Neural progenitor cell (in vitro differentiated cells): ENCODE measurements at regions not wholly inside any gene's neighbourhood (a gene's known extent, or its start where the extent isn't known, plus 50 kb on each side); places are given as distances from the start of the nearest gene placed in this dataset.

Experiments used
- DNase-seq: peaks from one replicate; pipeline ENCODE4 v3.0.0-alpha.2; 2016; ENCODE audit warnings: low spot score
- H2AFZ ChIP-seq: fragments of 200-600 bp; sonication (generic); replicated peaks from 2 replicates; pipeline ENCODE4 v1.6.1; 2016; ENCODE audit warnings: antibody characterized with exemption
- H3F3A ChIP-seq: fragments of 200-600 bp; sonication (generic); 2 replicates; pipeline ENCODE4 v1.6.1; 2016; ENCODE audit warnings: antibody characterized with exemption, low read depth
- H3K27ac ChIP-seq: fragments of 200-600 bp; sonication (generic); 2 replicates; pipeline ENCODE4 v1.5.1; 2016; ENCODE audit warnings: mild to moderate bottlenecking
- H3K27me3 ChIP-seq: fragments of 200-600 bp; sonication (generic); 2 replicates; pipeline ENCODE4 v1.6.1; 2016; ENCODE audit warnings: mild to moderate bottlenecking, moderate library complexity
- H3K36me3 ChIP-seq: fragments of 200-600 bp; sonication (generic); 2 replicates; pipeline ENCODE4 v1.5.1; 2016
- H3K4me1 ChIP-seq: fragments of 200-600 bp; sonication (generic); 2 replicates; pipeline ENCODE4 v1.6.1; 2016; ENCODE audit warnings: mixed run types
- H3K4me2 ChIP-seq: fragments of 200-600 bp; sonication (generic); 2 replicates; pipeline ENCODE4 v1.6.1; 2016
- H3K4me3 ChIP-seq: fragments of 200-600 bp; sonication (generic); 2 replicates; pipeline ENCODE4 v1.5.1; 2016
- H3K79me2 ChIP-seq: fragments of 200-600 bp; sonication (generic); 2 replicates; pipeline ENCODE4 v1.6.1; 2016; ENCODE audit warnings: low read depth
- H3K9ac ChIP-seq: fragments of 200-600 bp; sonication (generic); 2 replicates; pipeline ENCODE4 v1.6.1; 2016
- H3K9me3 ChIP-seq: fragments of 200-600 bp; sonication (generic); 2 replicates; pipeline ENCODE4 v1.5.1; 2016; ENCODE audit warnings: low read depth
- H4K20me1 ChIP-seq: fragments of 200-600 bp; sonication (generic); 2 replicates; pipeline ENCODE4 v1.6.1; 2016; ENCODE audit warnings: low read depth
- H3K27ac Mint-ChIP-seq: 3 replicates; pipeline ENCODE4 v1.8.0; 2021; ENCODE audit warnings: mixed read lengths
- H3K27me3 Mint-ChIP-seq: 2 replicates; pipeline ENCODE4 v1.8.0; 2022; ENCODE audit warnings: low read depth, mild to moderate bottlenecking, inconsistent platforms, moderate library complexity, mixed read lengths; ENCODE audit not compliant: insufficient read depth
- H3K36me3 Mint-ChIP-seq: 3 replicates; pipeline ENCODE4 v1.8.0; 2021; ENCODE audit warnings: mixed read lengths
- H3K4me1 Mint-ChIP-seq: 3 replicates; pipeline ENCODE4 v1.8.0; 2021; ENCODE audit warnings: mixed read lengths
- H3K4me3 Mint-ChIP-seq: 3 replicates; pipeline ENCODE4 v1.8.0; 2021; ENCODE audit warnings: mild to moderate bottlenecking, moderate library complexity, mixed read lengths
- H3K9me3 Mint-ChIP-seq: 3 replicates; pipeline ENCODE4 v1.8.0; 2020; ENCODE audit warnings: mixed read lengths
- EZH2 ChIP-seq: fragments of 200-600 bp; sonication (generic); IDR thresholded peaks from 2 replicates; pipeline ENCODE4 v1.6.1; 2017; ENCODE audit warnings: antibody characterized with exemption, mild to moderate bottlenecking, moderate library complexity
- EZH2phosphoT487 ChIP-seq: fragments of 200-600 bp; sonication (generic); IDR thresholded peaks from 2 replicates; pipeline ENCODE4 v1.6.1; 2017; ENCODE audit warnings: antibody characterized with exemption
- TF ChIP-seq, protein P1 (sequence below): fragments of 200-600 bp; sonication (generic); IDR thresholded peaks from 2 replicates; pipeline ENCODE4 v1.5.1; 2017; ENCODE audit warnings: antibody characterized with exemption, mild to moderate bottlenecking

DNA sequence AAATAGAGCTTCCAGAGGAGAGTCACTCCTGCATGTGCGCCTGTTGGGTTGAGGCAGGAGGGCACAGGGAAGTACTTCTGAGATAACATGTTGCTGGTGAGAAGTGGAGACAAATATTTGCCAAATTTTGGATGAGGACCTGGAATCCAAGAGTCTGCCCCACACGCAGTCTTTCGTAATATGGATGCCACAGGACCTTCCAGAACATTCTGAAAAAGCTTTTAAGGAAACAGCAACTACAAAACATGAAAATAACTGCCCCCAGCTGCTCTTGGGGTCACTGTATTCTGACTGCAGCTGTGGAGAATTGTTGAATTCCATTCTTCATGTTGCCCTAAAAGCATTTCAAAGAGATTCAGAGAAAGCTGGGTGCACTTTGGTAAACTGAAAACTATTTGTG is 227.5 kb downstream of the C1D start:
- H3K4me3 ChIP-seq: no peak overlapping the region
- H3K27ac Mint-ChIP-seq: no peak overlapping the region
- H3K36me3 ChIP-seq: no peaks in the 10 kb centered on the region
- no peak overlapping the region for H3K4me2 ChIP-seq
- H2AFZ ChIP-seq: no peak overlapping the region
- DNase-seq: no peak
- no peaks in the 10 kb centered on the region for H4K20me1 ChIP-seq
- H3K79me2 ChIP-seq: no peaks in the 10 kb centered on the region
- H3K9me3 Mint-ChIP-seq: no peaks in the 10 kb centered on the region
- H3K27me3 ChIP-seq: no peaks in the 10 kb centered on the region
- H3K27me3 Mint-ChIP-seq: no peaks in the 10 kb centered on the region
- no peak overlapping the region for H3K4me3 Mint-ChIP-seq
- H3K9ac ChIP-seq: no peak overlapping the region
- no peaks in the 10 kb centered on the region for H3K4me1 ChIP-seq
- H3K27ac ChIP-seq: no peak overlapping the region
- no peaks in the 10 kb centered on the region for H3K4me1 Mint-ChIP-seq
- TF ChIP-seq, protein P1, sequence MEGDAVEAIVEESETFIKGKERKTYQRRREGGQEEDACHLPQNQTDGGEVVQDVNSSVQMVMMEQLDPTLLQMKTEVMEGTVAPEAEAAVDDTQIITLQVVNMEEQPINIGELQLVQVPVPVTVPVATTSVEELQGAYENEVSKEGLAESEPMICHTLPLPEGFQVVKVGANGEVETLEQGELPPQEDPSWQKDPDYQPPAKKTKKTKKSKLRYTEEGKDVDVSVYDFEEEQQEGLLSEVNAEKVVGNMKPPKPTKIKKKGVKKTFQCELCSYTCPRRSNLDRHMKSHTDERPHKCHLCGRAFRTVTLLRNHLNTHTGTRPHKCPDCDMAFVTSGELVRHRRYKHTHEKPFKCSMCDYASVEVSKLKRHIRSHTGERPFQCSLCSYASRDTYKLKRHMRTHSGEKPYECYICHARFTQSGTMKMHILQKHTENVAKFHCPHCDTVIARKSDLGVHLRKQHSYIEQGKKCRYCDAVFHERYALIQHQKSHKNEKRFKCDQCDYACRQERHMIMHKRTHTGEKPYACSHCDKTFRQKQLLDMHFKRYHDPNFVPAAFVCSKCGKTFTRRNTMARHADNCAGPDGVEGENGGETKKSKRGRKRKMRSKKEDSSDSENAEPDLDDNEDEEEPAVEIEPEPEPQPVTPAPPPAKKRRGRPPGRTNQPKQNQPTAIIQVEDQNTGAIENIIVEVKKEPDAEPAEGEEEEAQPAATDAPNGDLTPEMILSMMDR: no peak
- no peak for TF ChIP-seq EZH2
- TF ChIP-seq EZH2phosphoT487: no peak
- H3K36me3 Mint-ChIP-seq: no peaks in the 10 kb centered on the region
- H3K9me3 ChIP-seq: no peaks in the 10 kb centered on the region
- H3F3A ChIP-seq: no peaks in the 10 kb centered on the region

DNA sequence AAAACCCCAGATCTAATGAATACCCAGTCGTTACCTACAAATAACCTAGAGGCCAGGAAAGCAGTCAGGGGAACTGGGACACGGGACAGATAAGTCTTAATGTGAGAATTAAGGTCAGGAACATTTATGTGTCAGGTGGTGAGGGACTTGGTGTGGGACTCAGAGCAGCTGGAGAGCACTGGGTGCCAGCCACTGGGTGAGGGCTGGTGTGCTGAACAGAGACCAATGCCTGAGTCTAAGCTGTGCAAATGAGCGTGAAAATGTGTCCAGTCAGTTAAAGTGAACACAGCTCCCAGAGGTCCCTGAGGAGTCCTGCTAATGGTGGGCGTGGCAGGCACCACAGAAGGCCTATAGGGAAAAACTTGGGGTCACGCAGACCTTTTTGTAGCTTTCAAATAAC is 225.9 kb downstream of the C1D start:
- Histone ChIP-seq H3K79me2 (no peaks in the 10 kb centered on the region), H3K4me2 (no peak overlapping the region), H3K36me3 (no peaks in the 10 kb centered on the region), H2AFZ (no peak overlapping the region), H3K4me1 (no peaks in the 10 kb centered on the region), H4K20me1 (no peaks in the 10 kb centered on the region), H3F3A (no peaks in the 10 kb centered on the region), H3K9ac (no peak overlapping the region), H3K4me3 (no peak overlapping the region), H3K27ac (no peak overlapping the region), H3K27me3 (no peaks in the 10 kb centered on the region), H3K9me3 (no peaks in the 10 kb centered on the region)
- Mint-ChIP-seq H3K4me3 (no peak overlapping the region), H3K27ac (no peak overlapping the region), H3K27me3 (peaks cover 2% of the 10 kb centered on the region), H3K36me3 (no peaks in the 10 kb centered on the region), H3K9me3 (no peaks in the 10 kb centered on the region), H3K4me1 (no peaks in the 10 kb centered on the region)
- no peak for TF ChIP-seq EZH2phosphoT487
- DNase-seq: no peak

DNA sequence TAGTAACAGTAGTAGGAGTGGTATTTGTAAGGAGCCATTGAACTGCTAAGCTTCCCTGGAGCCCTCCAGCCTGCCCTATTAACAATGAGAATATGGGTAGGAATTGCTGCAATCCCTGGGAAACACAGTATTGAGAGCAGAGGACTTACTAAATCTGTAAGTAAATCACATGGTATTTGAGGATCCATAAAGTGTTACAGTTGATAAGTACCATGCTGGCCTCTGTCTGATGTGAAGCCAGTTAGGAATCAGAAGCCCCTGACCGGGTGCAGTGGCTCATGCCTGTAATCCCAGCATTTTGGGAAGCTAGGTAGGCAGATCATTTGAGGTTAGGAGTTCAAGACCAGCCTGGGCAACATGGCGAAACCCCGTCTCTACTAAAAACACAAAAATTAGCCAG is 224.6 kb downstream of the C1D start:
- H3K4me3 ChIP-seq: no peak overlapping the region
- no peaks in the 10 kb centered on the region for H3F3A ChIP-seq
- no peak overlapping the region for H3K9ac ChIP-seq
- H3K36me3 ChIP-seq: no peaks in the 10 kb centered on the region
- H4K20me1 ChIP-seq: no peaks in the 10 kb centered on the region
- Mint-ChIP-seq H3K4me1 (no peaks in the 10 kb centered on the region), H3K4me3 (no peak overlapping the region), H3K27ac (no peak overlapping the region), H3K27me3 (peaks cover 2% of the 10 kb centered on the region), H3K9me3 (no peaks in the 10 kb centered on the region), H3K36me3 (no peaks in the 10 kb centered on the region)
- H3K9me3 ChIP-seq: no peaks in the 10 kb centered on the region
- H3K27ac ChIP-seq: no peak overlapping the region
- H2AFZ ChIP-seq: no peak overlapping the region
- H3K4me2 ChIP-seq: no peak overlapping the region
- H3K79me2 ChIP-seq: no peaks in the 10 kb centered on the region
- TF ChIP-seq EZH2phosphoT487 (no peak), EZH2 (no peak)
- TF ChIP-seq, protein P1: no peak
- H3K4me1 ChIP-seq: no peaks in the 10 kb centered on the region
- no peaks in the 10 kb centered on the region for H3K27me3 ChIP-seq
- DNase-seq: no peak

DNA sequence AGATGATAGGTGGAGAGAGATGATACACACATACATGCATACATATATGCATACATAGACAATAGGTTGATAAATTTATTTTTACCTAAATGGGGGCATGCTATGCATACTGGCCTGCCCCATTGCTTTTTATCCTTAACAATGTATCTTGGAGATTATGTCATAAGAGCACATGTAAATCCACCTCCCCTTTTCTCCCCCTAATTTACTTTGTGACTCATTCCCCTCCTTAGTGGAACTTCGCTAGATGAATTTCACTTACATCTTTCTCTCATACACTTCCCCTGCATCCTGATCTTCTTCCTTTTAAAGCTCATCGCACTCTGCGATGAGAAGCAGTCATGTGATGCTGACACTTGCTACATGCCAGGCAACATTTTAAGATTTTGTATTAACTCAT is 223.6 kb downstream of the C1D start:
- Mint-ChIP-seq H3K4me3 (no peak overlapping the region), H3K9me3 (no peaks in the 10 kb centered on the region), H3K36me3 (no peaks in the 10 kb centered on the region), H3K4me1 (no peaks in the 10 kb centered on the region), H3K27ac (no peak overlapping the region), H3K27me3 (peaks cover 2% of the 10 kb centered on the region)
- no peak for DNase-seq
- Histone ChIP-seq H3K27ac (no peak overlapping the region), H3K9ac (no peak overlapping the region), H3K4me3 (no peak overlapping the region), H3K79me2 (no peaks in the 10 kb centered on the region), H3K9me3 (no peaks in the 10 kb centered on the region), H3F3A (no peaks in the 10 kb centered on the region), H3K36me3 (no peaks in the 10 kb centered on the region), H3K27me3 (no peaks in the 10 kb centered on the region), H3K4me1 (no peaks in the 10 kb centered on the region), H2AFZ (no peak overlapping the region), H4K20me1 (no peaks in the 10 kb centered on the region), H3K4me2 (no peak overlapping the region)
- TF ChIP-seq EZH2phosphoT487 (no peak), EZH2 (no peak)
- TF ChIP-seq, protein P1: no peak
